Activated T-cell treated with anti-CD3 and anti-CD28 coated beads for 4 hours (primary cell): ENCODE measurements at regions not wholly inside any gene's neighbourhood (a gene's known extent, or its start where the extent isn't known, plus 50 kb on each side); places are given as distances from the start of the nearest gene placed in this dataset.
"Not testable (repeated sequence)": the region's sequence is repeated elsewhere in the genome, so short reads cannot be mapped to it uniquely, and the experiment has no call there.

Experiments
- DNase-seq: peaks from one replicate; pipeline ENCODE4 v3.0.0-alpha.2; 2020

GRCh38 chr3:70736009-70736408, 423.6 kb upstream of the MDFIC2 start:
- DNase-seq, result no peak

DNA sequence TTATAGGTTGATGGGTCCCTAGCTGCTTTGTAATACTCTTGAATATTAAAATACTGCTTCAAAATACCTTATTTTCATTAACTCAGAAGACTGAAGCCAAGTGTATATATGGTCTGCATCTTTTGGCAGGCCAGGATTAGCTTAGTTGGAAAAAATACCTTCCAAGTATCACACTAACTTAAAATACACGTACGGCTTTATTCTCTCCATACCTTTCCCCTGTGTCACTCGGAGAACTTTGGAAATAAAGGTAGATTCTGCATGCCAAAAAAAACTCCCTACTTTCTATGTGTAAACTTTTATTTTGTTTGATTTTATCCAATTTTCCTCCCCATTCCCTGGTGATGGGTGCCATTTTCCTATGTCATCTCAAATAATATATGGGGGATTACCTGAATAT, 422.3 kb upstream of the MDFIC2 start:
- no peak for DNase-seq

- DNase-seq, result no peak
Measured at GRCh38 chr3:70731046-70731445, 418.6 kb upstream of the MDFIC2 start.

DNA sequence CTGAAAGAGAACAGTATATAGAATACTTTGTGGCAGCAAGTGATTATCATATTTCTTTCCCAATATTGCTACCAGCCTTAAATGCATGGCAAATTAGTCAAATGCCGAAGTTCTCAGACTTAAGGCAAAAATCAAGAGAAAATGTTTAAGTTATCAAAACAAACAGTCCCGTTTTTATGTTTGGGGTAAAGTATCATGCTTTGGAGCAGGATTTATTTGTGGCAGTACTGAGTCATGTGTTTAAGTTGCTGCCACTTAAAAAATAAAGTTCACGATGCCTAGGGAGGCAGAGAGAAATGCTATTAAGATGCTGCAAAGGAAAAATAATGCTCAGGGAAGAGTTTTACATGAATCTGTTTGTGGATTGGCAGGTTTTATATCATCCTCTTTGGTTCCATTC, 417.4 kb upstream of the MDFIC2 start:
- DNase-seq, result no peak

DNA sequence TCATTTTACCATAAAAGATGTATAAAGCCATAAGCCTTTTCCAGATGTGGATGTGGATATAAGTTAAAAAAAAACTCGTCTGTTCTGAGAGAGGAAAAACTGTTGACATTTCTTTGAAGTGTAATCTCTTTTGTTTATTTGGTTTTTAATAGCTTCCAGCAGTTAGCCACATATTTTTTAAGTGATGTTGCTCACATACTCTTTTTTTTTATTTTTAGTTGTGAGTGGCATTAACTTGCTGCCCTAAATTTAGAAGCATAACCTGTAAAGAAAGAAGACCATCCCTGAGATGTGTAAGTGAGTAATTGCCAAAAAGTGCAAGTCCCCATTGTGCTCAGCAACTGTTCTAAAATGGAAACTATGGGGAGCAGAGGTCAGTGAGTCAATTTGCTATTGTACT, 415.9 kb upstream of the MDFIC2 start:
- DNase-seq, result no peak

DNA sequence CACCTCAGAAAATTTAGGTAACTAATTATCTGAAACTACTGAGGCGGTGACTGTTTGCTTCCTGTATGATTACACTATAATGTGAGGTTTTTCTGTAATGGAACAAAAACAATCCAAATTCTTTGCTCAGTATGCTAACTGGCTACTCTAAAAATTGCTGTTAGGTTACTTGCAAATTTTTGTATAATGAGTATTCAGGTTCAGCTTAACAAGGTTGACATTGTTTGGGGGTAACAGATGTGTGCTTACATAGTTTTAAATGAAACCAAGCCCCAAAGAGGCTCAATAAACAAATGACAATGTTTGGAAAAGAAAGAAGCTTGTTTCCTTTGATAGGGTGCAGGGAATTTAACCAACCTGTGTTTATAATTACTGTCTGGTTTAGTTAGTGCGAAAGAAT, 414.5 kb upstream of the MDFIC2 start:
- no peak for DNase-seq

GRCh38 chr3:70726096-70726938, 413.9 kb upstream of the MDFIC2 start:
- DNase-seq, result no peak

- DNase-seq, result no peak
Measured at GRCh38 chr3:70722018-70722417, 409.6 kb upstream of the MDFIC2 start.

GRCh38 chr3:70716832-70717231, 404.4 kb upstream of the MDFIC2 start:
- no peak for DNase-seq

GRCh38 chr3:70712449-70713082, 400.1 kb upstream of the MDFIC2 start:
- DNase-seq, result no peak

DNA sequence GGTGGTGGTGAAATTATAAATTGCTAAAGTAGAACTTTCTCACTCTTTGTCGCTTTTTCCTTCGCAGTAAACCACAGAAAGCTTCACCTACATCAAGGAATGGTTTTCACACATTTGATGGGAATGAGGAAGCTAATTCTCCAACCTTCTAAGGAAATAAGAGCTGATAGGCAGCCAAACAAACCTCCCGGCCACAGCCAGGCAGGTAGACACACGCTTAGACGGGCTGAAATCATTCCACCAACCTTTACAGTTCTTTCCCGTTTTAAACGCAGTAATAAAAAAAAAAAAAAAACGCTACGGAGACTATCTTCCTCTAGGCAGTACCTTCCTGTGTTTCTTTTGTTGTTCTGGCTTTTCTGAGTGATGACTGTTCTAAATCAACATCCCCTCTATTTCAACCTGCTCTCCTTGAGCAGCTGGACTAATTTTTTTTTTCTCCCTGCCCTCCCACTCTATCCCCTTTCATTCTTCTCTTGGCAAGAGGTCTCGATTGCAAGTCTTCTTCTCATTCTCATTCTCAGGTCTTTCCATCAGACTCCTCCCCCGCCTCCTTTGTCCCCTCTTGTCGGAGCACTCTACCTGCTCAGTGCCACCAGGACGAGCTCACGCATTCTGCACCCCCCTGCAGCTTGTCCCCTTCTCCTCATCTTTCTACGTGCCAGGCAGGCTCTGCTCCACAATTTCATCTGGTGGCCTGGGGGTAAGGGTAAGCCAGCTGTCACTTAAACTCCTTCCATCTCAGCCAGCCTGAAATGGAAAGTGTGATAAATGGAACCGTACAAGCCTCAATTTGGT, 391.1 kb upstream of the MDFIC2 start:
- no peak for DNase-seq

DNA sequence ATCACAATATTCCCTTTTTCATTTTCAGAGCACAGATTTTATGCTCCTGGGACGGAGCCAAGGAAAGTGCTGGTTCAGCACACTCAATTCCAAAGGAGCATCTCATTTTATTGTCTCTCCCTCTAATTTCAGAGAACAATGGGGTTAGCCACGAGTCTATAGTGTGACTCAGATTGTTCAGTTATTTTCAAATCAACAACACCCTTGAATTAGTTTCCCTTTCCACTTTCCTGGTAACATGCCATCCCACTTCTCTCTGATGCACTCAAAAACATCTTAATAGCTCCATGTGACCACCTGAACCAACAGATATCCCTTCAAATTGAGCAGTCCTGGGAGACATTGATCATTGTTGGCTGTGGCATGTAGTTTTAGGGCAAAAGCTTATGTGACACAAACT, 389.7 kb upstream of the MDFIC2 start:
- no peak for DNase-seq

- DNase-seq, result no peak
Measured at GRCh38 chr3:70684701-70685100, 372.3 kb upstream of the MDFIC2 start.

GRCh38 chr3:70675810-70676209, 363.4 kb upstream of the MDFIC2 start:
- DNase-seq, result not testable (repeated sequence)

- DNase-seq, result no peak
Measured at GRCh38 chr3:70658513-70659310, 346.3 kb upstream of the MDFIC2 start.

GRCh38 chr3:70657454-70657853, 345.0 kb upstream of the MDFIC2 start:
- DNase-seq, result no peak

DNA sequence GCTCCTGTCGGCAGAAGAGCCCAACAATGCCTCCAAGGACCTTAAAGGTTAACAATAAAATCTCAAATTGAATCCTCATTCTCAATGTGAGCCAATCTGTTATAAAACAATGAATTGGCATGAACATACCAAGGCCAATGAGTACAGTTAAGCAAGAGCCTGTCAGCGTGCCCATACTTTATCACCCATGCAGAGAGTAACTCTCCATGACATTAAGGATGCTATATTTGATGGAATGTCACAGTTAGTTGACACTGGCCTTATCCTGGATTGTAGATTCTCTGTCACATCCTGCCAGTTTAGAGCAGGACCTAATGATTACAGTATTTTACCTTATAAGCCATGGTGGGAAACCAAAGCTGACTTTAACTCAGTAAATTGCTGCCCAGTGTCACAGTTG, 335.4 kb upstream of the MDFIC2 start:
- no peak for DNase-seq

DNA sequence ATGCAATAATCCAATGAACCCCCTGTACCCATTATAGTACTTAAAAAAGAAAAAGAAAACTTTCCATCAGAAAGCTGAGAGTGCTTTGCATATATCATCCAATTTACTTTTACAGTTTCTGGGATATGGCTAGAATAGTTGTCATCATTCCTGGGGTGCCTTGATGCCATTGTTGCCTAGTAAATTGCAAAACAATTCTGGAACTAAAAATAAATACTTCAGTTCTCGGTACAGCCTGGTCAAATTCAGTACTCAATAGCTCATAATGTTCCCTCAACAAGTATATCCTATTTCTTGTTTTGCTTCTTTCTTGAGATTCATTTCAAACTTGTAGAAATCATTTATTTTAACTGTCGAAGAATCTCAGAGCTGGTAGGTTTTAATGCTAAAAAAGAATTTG, 334.7 kb upstream of the MDFIC2 start:
- no peak for DNase-seq

- no peak for DNase-seq
Measured at GRCh38 chr3:70646635-70647034, 334.2 kb upstream of the MDFIC2 start.

- no peak for DNase-seq
Measured at GRCh38 chr3:70640481-70640880, 328.0 kb upstream of the MDFIC2 start.

- DNase-seq, result no peak
Measured at GRCh38 chr3:70635301-70635700, 322.9 kb upstream of the MDFIC2 start.

- no peak for DNase-seq
Measured at GRCh38 chr3:70631716-70632307, 319.4 kb upstream of the MDFIC2 start.

- no peak for DNase-seq
Measured at GRCh38 chr3:70621451-70621850, 309.0 kb upstream of the MDFIC2 start.
